ENCODE measurements at regions not wholly inside any gene's neighbourhood (a gene's known extent, or its start where the extent isn't known, plus 50 kb on each side); places are given as distances from the start of the nearest gene placed in this dataset.

DNA sequence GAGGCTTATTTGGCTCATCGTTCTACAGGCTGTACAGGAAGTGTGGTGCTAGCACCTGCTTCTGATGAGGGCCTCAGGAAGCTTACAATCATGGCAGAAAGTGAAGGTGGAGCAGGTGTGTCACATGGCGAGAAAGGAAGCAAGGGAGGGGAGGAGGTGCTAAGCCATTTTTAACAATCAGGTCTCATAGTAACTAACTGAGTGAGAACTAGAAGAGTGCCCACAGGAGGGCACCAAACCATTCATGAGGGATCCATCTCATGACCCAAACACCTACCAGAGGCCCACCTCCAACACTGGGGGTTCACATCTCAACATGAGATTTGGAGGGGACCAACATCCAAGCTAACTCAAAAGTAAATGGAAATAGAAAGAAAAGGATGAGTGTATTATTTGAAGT, 78.1 kb downstream of the CXCL12 start:
- TF ChIP-seq, protein P1, sequence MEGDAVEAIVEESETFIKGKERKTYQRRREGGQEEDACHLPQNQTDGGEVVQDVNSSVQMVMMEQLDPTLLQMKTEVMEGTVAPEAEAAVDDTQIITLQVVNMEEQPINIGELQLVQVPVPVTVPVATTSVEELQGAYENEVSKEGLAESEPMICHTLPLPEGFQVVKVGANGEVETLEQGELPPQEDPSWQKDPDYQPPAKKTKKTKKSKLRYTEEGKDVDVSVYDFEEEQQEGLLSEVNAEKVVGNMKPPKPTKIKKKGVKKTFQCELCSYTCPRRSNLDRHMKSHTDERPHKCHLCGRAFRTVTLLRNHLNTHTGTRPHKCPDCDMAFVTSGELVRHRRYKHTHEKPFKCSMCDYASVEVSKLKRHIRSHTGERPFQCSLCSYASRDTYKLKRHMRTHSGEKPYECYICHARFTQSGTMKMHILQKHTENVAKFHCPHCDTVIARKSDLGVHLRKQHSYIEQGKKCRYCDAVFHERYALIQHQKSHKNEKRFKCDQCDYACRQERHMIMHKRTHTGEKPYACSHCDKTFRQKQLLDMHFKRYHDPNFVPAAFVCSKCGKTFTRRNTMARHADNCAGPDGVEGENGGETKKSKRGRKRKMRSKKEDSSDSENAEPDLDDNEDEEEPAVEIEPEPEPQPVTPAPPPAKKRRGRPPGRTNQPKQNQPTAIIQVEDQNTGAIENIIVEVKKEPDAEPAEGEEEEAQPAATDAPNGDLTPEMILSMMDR (IDR thresholded peaks at IDR 0.05), result peak in 7 of 12 donors; percentile 9 to 42 (median 28)
- no peak for TF ChIP-seq POLR2A (IDR thresholded peaks at IDR 0.05)
